Heart right ventricle (tissue), 16 donors: ENCODE measurements at regions not wholly inside any gene's neighbourhood (a gene's known extent, or its start where the extent isn't known, plus 50 kb on each side); places are given as distances from the start of the nearest gene placed in this dataset.

Source experiments
- ATAC-seq, 8 donors: fragments of 200-7000 bp; cut with Tn5 transposase; one replicate each; pipeline ENCODE4 v1.9.1; 2020; ENCODE audit warnings: mild to moderate bottlenecking in 8 of 8, moderate library complexity in 8 of 8, moderate number of reproducible peaks in 1 of 8
- DNase-seq, 2 donors: peaks; one replicate each; pipeline ENCODE4 v3.0.0-alpha.2; 2020
- H3K27ac ChIP-seq, 10 donors: fragments of 200-600 bp; sonication (generic) in 2 of 10; one replicate each; pipeline versions ENCODE4 v1.5.0 to v1.8.0; 2020 to 2022; ENCODE audit warnings: mild to moderate bottlenecking in 3 of 10
- H3K27me3 ChIP-seq, 7 donors: fragments of 200-600 bp; one replicate each; pipeline ENCODE4 v1.8.0; 2021 to 2022; ENCODE audit warnings: mild to moderate bottlenecking in 2 of 7
- H3K36me3 ChIP-seq, 9 donors: fragments of 200-600 bp; sonication (generic) in 1 of 9; one replicate each; pipeline versions ENCODE4 v1.5.0 to v1.8.0; 2020 to 2022; ENCODE audit warnings: mild to moderate bottlenecking in 2 of 9
- H3K4me1 ChIP-seq, 9 donors: fragments of 200-600 bp; sonication (generic) in 1 of 9; one replicate each; pipeline versions ENCODE4 v1.5.0 to v1.8.0; 2020 to 2022; ENCODE audit warnings: mild to moderate bottlenecking in 4 of 9
- H3K4me3 ChIP-seq, 10 donors: fragments of 200-600 bp; sonication (generic) in 2 of 10; one replicate each; pipeline versions ENCODE4 v1.5.0 to v1.8.0; 2020 to 2022; ENCODE audit warnings: mild to moderate bottlenecking in 7 of 10, moderate library complexity in 2 of 10
- H3K9me3 ChIP-seq, 11 donors: fragments of 200-600 bp in 10 of 11; sonication (generic) in 2 of 11; one replicate each; pipeline versions ENCODE4 v1.5.0 to v1.8.0; 2013 to 2022; ENCODE audit warnings: mild to moderate bottlenecking in 2 of 11, control low read depth in 1 of 11, moderate library complexity in 1 of 11
- CTCF ChIP-seq, 9 donors: fragments of 200-600 bp; sonication (generic) in 2 of 9; IDR thresholded peaks; one replicate each; pipeline versions ENCODE4 v1.5.0 to v1.8.0; 2021 to 2022; ENCODE audit warnings: antibody characterized with exemption in 9 of 9, mild to moderate bottlenecking in 5 of 9, moderate library complexity in 1 of 9
- WGBS, 2 donors: extraction: QIAGEN DNeasy Blood & Tissue Kit; methylation state at CpG; one replicate each; pipeline ENCODE4 v1.1.7; 2013; ENCODE audit warnings: inconsistent platforms in 1 of 2; 5-methylcytosine and 5-hydroxymethylcytosine counted together
- intact Hi-C, 10 donors: fragments of 100-400 bp; cut with DNase I; formaldehyde crosslinking; loops; one replicate each; pipeline versions ENCODE4 v1.11.1 to v1.14.2; 2022
- donor health status: Arrhythmogenic right ventricular cardiomyopathy.
- donor health status: ischemic (EF 13 %, LVEDD 7.1; RV severe dilation, severe dysfunction).
- donor health status: healthy with polysubstance abuse.
- donor health status: DM: no; HTN: yes; CAD: no.
- donor health status: DM: no; HTN: no; CAD: no.
- donor health status: ischemic (EF 25% LVEDD 6.9; RV normal size, moderate dysfunction).
- donor health status: ischemic (EF 25% LVEDD 5.7; RV mildly dilated, moderate dysfunction).
- donor health status: healthy.
- donor health status: DM: yes; HTN: yes; CAD: no.
- donor health status: Ischemic cardiomyopathy.
- donor health status: ischemic (EF 35%, LVEDD 5.7; RV mildly dilated, moderate dysfunction).
- donor health status: nonischemic (EF 11% LVEDD 7.7; RV severe dilation, severe dysfunction).
- donor health status: DM: yes; HTN: yes; CAD: no.
- donor health status: PGD.
- donor health status: ischemic (EF 29% LVEDD 5.4; RV normal size, mild dysfunction).
- donor health status: nonischemic (EF 23%, LVEDD 6.1; RV moderate dilation, normal function).

- Histone ChIP-seq H3K27me3 (peaks cover 0 to 4% (median 0%) of the 10 kb centered on the region in 7 donors), H3K9me3 (no peaks in the 10 kb centered on the region), H3K36me3 (no peaks in the 10 kb centered on the region), H3K4me3 (no peak overlapping the region), H3K4me1 (peaks cover 0 to 10% (median 0%) of the 10 kb centered on the region in 9 donors), H3K27ac (no peak overlapping the region)
- DNase-seq (no peak), ATAC-seq (no peak)
- intact Hi-C loops = no loop called here
- WGBS, 2 donors = 82 to 88% methylated on average over 6 of the region's 6 CpGs
- TF ChIP-seq CTCF (IDR thresholded peaks at IDR 0.05) = no peak
These were observed 148.4 kb upstream of the SPRED2 start for GRCh38 chr2:65580824-65581223.

GRCh38 chr2:65579506-65580235 is 147.3 kb upstream of the SPRED2 start:
- H3K9me3 ChIP-seq = no peaks in the 10 kb centered on the region
- no peak overlapping the region for H3K4me3 ChIP-seq
- H3K27ac ChIP-seq = no peak overlapping the region
- intact Hi-C loops = loop anchor here in 6 of 10 donors (10.0 kb wide), 4 partner anchors 505 to 665 kb away; partner anchors contain the start of gene CEP68 (in 1 of the 6)
- ATAC-seq (no peak), DNase-seq (no peak)
- no peaks in the 10 kb centered on the region for H3K36me3 ChIP-seq
- 66 to 77% methylated on average over 10 of the region's 10 CpGs for WGBS, 2 donors
- no peak for TF ChIP-seq CTCF (IDR thresholded peaks at IDR 0.05)
- H3K4me1 ChIP-seq = peaks cover 0 to 22% (median 8%) of the 10 kb centered on the region in 9 donors
- peaks cover 0 to 4% (median 0%) of the 10 kb centered on the region in 7 donors for H3K27me3 ChIP-seq

- intact Hi-C loops = loop anchor here in 6 of 10 donors (10.0 kb wide), 4 partner anchors 503 to 663 kb away; partner anchors contain the start of gene CEP68 (in 1 of the 6)
- WGBS, 2 donors = 96 to 97% methylated on average over 5 of the region's 5 CpGs
These were observed 145.3 kb upstream of the SPRED2 start for GRCh38 chr2:65577654-65578053.

More at GRCh38 chr2:65577654-65578053, 145.3 kb upstream of the SPRED2 start:
- no peaks in the 10 kb centered on the region for H3K36me3 ChIP-seq
- ATAC-seq (no peak), DNase-seq (no peak)
- H3K9me3 ChIP-seq = no peaks in the 10 kb centered on the region
- TF ChIP-seq CTCF (IDR thresholded peaks at IDR 0.05) = no peak
- H3K27me3 ChIP-seq = peaks cover 0 to 4% (median 0%) of the 10 kb centered on the region in 7 donors
- no peak overlapping the region for H3K4me3 ChIP-seq
- peaks cover 0 to 30% (median 12%) of the 10 kb centered on the region in 9 donors for H3K4me1 ChIP-seq
- no peak overlapping the region for H3K27ac ChIP-seq
